Activated CD4-positive, alpha-beta T cell treated with anti-CD3 and anti-CD28 coated beads for 24 hours (primary cell): ENCODE measurements at regions not wholly inside any gene's neighbourhood (a gene's known extent, or its start where the extent isn't known, plus 50 kb on each side); places are given as distances from the start of the nearest gene placed in this dataset.

ENCODE experiments used
- DNase-seq, 2 donors: peaks; one replicate each; pipeline ENCODE4 v3.0.0-alpha.2; 2020; ENCODE audit warnings: low read depth in 2 of 2

DNA sequence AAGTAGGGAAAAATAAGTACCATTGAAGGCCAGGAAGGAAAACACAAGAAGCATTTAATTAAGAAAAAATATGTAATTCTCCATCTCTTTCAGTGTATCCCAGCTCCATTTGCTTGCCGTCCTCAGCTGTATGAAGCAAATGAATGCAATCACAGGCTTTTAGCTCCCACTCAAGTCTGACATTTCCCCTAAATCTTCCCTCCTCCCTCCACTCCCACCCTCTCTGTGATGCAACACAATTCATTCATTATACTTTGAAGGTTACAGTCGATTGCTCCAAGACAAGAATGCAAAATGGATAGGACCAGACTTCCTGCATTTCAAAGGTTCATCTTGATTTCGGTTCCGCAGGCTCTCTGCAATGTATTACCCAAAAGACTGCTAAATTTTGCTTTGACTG lies 172.7 kb upstream of the SERPINE2 start:
- DNase-seq, result no peak

DNA sequence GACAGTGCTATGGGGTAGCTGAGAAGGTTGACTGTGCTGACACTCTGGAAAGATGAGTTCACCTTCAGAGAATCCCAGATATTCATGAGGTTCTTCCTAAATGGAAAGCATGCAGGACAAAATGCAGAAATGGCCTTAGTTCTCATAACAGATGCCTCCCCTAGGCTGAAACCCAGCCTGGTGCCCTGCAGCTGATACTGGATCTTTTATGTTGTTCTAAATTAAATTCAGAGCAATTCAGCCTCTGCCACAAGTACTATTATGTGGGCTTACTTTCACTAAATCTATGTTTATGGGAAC lies 172.0 kb upstream of the SERPINE2 start:
- no peak for DNase-seq

DNA sequence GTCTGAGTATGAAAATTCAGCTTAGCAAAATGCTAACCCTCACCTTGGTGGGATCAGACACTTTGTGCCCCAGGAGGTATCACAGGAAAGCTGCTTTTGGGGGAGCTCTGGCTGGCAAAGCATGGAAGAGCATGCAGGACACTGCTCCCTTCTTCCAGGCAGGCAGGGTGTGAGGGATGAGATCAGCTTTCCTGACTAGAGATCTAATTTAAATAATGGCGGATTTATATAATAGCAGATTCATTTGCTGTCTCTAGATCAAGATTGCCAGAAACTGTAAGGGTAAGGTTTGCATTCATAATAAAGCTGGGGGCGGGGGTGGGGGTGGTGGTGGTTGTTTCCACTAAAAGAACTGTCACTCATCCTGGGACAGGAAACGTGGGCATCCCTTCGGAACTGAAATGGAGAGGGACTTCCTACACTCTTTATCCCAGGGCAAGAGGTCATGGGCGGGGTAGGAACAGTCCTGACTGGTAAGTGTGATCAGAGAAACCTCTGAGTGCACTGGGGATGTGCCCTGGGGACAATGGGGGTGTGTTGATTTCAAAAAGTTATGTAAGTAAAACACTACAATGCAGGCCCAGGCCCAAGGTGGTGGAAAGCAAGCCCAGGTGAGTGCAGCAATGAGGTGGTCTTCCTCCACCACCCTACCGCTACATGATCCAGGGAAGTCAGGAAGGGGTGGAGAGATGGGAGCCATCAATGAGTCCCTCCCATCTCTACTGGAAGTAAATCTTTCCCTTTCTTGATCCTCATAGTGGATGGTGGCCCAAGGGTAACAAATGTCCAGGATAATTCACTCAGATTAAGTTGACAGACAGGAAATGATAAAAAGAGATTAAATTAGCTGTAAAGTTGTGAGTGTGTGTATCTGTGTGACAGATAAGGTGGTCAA lies 171.4 kb upstream of the SERPINE2 start:
- DNase-seq, result no peak

DNA sequence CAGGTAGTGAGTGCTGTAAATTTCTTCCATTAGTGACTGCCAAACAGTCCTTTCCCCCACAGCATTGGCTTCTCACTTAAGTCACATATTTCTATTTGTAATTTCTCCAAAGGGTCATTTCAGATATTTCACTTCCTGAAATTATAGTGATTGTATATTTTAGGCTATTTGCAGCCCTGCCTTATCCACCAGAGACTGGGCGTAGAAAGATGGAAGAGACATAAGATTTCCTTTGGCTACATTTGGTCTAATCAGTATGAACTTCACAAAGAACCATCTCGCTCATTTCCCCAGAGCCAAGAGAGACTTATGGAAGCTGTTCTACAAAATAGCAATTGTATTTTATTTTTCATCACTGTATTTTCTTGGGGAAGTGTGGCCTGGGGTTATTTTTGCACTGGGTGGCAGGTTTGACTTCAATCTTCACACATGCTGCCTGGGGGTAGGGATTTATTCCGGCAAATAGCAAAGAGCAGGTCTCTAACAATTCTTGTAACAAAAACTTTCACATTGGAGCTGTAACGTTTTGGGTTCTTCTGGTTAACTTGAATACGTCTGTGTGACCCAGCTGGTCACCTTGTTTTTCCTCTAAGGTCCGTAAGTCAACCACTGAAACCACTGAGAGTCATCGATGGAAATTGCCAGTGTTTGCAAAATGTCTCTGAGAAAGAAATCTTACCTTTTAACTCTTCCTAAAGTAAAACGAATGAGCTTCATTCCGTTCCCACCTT lies 170.6 kb upstream of the SERPINE2 start:
- DNase-seq, result no peak

DNA sequence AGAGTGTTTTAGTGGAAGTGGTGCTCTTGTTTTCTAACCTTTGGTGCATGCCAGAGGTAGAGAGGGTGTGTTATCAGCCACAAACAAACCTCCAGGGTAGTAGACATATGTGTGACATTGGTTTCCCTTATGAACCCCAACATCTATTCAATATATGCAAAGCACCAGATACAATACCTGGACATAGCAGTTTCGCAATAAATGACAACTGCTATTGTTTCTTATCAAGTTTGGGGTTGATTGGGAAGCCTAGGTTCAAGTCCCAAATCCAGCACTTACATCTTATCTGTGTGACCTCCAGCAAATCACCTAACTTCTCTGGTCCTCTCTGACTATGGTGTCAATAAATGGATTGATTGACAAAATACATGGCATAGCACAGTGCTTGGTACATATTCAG lies 169.4 kb upstream of the SERPINE2 start:
- DNase-seq, result no peak

DNA sequence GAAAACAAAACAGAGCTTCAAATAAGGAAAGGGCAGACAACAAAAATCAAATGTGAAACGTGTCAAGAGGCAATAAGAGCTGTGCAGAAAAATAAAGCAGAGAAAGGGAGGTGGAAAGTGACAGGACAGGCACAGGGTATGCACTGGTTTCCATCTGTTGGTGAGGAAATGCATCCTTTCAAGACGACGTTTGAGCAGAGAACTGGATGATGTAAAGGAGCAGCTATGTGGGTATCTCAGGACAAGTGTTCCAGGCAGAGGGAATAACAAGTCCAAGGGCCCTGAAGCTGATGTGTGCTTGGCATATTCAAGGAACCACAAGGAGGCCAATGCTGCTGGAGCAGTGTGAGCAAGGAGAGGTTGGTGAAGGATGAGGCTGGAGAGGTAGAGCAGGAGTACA lies 168.9 kb upstream of the SERPINE2 start:
- no peak for DNase-seq

DNA sequence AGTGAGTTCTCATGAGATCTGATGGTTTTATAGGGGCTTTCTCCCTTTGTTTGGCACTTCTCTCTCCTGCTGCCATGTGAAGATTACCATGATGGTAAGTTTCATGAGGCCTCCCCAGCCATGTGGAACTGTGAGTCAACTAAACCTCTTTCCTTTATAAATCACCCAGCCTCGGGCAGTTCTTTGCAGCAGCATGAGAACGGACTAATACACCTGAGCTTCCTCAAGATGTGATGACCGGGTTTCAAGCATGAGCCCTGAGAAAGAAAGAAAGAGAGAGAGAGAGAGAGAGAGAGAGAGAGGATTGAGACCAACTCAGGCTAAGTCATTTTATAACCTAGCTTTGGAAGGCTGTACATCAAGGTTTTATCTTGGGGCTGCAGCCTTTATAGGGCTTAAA lies 167.7 kb upstream of the SERPINE2 start:
- no peak for DNase-seq

DNA sequence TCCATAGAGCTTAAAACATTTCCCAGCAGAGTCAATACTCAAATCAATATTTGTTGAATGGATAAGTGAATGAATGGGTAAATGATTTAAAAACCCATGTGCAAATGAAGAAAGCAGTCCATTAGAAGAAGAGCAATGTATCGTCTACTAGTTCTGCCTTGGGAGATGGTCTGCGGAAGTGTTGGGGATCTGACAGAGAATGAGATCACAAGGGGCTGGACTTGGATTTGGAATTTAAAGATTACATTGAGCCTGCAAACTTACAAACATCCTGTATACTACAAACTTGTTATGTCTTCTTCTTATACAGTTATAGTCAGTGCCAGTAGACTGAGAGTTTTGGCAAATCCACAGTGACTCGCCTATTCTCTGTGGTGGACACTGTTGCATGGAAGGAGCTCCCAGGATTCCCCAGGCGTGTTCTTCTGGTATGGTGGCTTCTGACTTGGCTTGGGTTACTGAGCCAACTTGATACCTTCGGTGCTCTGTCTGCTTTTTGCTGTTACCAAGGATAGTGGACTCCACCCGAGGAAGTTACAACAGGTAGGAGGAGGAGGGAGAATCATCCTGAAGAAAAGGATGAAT lies 163.3 kb upstream of the SERPINE2 start:
- DNase-seq, result no peak

DNA sequence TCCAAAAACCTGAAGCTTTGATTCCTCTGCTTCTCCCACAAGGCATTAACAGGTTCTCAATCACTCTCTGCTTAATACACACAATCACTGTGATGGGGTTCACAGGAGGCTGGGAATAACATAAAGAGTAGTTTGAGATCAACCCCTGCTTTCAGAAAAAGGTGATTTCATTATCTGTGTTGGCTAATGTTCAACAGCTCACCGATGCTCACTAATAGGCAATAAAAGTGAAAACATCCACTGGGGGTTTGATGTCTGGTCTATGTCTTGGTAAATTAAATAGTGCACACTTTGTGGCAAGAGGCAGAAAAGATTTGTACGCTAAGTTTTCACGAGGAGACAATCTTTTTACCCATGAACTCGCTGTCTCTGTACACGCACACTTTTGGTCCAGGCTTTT lies 159.3 kb upstream of the SERPINE2 start:
- DNase-seq, result no peak

DNA sequence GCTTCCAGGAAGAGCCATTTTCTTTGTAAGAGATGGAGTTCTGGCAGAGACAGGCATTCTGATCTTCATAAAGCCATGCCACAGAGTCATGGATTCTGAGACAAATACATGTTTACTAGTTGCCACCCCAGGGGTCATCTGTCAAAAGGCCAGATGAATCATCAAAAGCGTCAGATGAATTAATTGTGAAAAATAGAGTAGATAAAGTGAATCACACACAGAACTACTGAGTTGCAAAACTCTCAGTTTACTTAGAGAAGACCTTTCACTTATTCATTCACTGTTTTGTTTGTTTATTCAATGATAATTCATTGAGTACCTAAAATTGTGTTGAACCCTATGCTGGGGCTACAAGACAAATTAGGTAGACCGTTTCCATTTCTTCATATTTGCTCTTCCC lies 157.7 kb upstream of the SERPINE2 start:
- DNase-seq, result no peak

DNA sequence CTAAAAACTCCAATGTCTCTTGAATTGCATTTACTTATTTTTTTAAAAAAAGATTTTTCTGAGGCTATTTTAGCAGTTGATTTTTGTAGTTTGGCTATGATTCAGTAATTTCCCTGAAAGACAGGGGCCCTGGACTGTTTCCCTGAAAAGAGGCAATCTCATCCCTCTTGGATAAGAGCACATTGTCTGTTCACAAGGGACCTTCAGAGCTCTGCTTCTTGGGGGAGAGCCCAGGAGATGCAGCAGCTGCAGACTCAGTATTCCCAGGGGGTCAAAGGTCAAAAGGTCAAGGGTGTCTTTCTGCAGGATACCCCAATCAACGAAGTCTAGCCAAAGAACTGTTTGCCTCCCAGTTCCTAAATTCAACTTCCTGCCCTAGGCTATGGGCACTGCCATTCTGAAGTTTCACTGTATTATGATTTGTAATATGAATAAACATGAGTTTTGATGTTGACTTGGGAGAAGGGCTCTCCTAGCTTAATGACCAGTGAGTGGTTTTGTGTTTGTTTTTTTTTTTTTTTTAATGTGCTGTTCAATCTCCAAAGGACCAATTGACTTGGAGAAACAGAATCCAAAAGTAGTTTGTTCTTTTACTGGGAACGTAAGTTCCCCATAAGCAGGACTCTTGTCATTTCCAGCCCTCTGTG lies 157.0 kb upstream of the SERPINE2 start:
- DNase-seq, result no peak

DNA sequence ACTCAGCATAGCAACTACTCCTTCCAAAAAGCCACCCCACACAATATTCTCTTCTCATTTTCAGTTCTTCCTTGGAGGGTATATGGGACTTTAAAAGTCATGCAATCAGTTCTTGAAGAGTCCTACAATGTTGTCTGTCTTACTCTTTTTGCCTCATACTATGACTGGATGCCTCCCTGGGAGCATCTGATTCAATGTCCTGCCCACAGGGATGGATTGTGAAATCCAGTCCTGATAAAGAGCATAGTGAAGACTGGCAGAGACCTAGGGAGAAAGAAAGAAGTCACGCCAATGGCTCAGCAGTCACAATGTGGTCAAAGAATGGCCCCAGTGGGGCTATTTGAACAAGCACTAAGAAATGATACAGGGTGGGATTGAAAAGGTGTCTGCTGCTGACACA lies 155.1 kb upstream of the SERPINE2 start:
- DNase-seq, result no peak

DNA sequence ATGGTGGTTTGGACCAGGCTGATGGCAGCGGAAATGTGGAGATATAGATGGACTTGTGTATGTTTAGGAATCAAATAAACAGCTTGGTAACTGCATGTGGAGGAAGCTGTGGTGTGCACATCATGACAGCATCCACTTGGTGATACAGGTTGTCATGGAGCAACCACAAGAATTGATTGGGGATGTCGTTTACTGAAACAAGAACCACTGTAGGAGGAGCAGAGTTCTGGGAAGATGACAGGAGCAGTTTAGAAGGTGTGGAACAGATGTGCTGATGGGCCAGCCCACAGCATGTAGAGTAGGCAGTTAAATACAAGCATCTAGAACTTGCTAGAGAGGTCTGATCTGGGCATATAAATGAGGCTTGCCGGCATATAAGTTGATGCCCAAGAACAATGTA lies 152.4 kb upstream of the SERPINE2 start:
- no peak for DNase-seq

DNA sequence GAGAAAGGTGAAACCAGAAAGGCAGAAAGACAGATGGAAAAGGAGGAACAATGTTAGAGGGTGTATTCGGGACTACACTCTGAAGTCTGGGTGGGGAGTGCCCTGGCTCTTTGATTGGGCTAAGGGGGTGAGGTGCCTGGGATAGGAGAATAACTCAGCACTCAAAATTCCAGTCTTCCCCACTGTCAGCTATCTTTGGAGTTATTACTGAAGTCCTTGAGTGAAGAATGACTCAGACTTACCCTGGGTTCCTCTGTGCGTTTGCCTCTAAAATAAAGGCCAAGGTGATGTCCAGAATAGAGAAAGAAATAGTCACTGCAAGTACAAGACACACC lies 151.8 kb upstream of the SERPINE2 start:
- DNase-seq, result no peak

DNA sequence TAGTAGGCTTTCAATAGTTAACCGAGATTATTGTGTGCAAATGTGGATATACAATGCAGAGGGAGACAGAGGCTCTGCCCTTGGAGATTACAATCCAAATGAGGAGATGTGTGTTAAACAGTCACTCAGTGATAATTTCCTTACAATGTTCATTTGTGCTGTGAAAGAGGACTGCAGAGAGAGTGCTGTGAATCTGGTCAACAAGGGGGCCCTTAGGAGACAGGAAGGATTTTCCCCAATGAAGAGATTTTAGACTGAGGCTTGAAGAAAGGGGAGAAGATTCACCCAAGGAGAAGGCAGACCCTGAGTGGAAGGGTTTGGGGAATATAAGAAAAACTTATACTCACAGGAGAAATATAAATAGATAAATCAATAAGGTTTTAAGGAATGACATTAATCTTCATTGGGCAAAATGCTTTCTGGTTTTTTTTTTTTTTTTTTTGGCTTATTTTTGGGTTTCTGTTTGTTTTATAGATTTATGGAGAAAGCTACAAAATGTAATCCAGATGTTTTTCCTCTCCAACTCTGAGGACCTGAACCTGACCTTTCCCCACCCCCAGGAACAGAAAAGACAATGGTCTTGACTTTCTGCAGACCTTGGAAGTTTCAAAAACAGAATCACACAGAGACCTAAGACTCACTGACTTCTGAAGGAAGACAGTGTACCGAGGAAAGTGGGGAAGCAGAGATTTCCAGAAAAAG lies 151.3 kb upstream of the SERPINE2 start:
- no peak for DNase-seq

DNA sequence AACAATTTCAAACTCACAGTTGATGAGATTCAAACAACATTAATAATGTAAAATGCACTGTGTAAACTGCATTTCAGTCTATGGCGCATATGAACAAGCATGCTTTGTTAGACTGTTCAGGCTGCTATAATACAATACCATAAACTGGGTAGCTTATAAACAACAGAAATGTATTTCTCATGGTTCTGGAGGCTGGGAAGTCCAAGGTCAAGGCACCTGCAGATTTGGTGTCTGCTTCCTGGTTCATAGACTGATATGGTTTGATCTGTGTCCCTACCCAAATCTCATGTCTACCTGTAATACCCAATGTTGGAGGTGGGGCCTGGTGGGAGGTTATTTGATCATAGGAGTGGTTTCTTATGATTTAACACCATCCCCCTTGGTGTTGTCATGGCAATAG lies 148.1 kb upstream of the SERPINE2 start:
- no peak for DNase-seq

DNA sequence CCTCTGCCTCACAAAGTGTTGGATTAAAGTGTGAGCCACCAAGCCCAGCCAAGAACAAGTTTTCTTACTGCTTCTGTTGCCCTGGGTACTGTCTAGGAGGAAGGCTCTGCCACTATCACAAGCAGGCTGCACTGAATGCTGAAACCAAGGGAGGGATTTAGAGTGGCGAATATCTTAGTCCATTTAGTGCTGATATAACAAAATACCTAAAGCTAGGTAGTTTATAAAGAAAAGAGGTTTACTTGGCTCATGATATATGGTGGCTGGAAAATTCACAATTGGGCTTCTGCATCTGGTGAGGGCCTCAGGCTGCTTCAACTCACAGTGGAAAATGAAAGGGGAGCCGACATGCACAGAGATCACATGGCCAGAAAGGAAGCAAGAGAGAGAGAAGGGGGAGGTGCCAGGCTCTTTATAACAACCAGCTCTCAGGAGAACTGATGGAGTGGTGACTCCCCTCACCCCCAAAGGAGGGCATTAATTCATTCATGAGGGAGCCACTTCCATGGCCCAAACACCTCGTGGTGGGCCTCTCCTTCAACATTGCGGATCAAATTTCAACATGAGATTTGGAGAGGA lies 146.0 kb upstream of the SERPINE2 start:
- DNase-seq, result no peak

DNA sequence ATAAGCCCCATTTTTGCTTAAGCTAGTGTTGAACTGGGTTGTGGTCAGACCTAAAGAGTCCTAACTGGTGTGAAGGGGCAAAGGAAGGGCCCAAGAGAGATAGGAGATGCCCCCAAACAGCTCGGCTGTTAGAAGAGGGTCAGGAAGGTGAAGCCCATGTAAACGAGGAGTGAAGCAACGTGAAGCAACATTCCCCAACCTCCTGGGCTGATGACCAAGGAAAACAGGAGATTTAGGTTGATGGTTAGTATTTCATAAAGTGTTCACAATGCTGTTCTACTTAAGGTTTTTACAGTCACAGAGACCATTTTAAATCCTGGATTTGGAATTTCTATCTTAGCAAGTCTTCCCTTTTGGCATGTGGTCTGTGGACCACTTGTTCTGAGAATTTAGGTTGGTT lies 144.0 kb upstream of the SERPINE2 start:
- DNase-seq, result no peak

DNA sequence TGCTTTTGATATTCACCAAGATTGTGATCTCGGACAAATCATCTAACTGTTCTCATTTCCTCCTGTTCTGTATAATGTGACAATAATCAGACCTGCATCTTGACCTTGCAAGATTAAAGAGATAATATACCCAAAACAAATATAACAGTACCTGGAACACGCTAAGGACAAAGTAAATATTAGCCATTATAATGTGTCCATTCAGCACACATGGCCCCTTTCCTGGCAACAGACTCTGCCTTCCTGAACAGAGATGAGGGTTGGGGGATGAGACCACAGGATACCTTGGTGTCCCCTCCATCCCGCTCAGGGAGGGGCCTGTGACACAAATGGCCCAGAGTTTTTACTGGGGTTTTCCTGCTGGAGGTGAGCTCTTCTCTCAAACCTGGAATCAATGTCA lies 143.4 kb upstream of the SERPINE2 start:
- no peak for DNase-seq

DNA sequence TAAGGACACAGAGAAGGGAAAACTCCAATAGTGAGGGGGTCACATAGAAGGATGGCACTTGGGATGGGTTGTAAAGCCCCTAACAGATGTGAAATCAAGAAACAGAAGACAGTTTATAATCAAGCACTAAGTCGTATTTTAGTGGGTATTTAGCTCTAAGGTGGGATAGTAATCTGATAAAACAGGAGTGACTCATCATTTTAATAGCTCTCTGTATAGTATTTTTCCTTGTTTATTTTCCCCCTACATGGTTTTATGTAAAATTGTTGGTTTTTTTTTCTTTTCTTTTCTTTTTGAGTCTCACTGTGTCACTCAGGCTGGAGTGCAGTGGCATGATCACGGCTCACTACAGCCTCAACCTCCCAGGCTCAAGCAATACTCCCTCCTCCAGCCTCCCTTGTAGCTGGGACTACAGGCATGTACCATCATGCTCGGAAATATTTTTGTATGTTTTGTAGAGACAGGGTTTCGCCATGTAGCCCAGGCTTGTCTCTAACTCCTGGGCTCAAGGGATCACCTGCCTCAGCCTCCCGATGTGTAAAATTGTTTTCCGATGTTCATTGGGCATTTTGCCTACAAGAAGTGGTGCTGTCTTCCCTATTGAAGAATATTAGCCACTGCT lies 142.6 kb upstream of the SERPINE2 start:
- DNase-seq, result no peak

DNA sequence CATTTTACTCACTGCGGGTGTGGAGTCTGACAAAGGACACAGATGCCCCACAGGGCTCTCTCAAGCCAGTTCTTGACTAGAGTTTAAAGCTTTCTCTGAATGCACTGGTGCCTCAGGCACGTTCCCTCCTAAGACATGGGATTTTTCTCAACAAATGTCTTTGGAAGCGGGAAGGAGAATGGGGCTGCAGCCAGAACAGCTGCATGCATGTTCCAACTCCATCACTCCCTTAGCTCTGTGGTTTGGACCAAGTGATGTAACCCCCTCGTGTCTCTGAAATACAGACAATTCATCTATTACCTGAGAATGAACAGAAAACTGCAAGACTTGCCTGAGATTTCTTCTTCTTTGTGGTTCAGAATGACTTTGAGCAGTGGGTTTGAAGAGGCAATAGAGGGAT lies 141.7 kb upstream of the SERPINE2 start:
- DNase-seq, result no peak
